ENCODE measurements at regions not wholly inside any gene's neighbourhood (a gene's known extent, or its start where the extent isn't known, plus 50 kb on each side); places are given as distances from the start of the nearest gene placed in this dataset.

DNA sequence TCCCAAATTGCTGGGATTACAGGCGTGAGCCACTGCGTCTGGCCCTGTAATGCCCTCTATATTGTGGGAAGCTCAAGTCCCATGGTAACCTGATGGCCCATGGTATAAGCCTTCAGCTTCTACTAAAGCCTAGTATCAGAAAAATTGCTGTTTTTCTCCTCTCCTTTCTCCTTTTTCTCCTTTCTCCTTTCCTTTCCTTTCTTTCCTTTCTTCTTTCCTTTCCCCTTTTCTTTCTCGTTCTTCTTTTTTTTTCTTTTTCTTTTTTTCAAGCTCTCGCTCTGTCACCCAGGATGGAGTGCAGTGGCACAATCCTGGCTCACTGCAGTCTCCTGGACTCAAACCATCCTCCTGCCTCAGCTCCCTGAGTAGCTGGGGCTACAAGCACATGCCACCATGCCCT lies 740.7 kb downstream of the FAM133A start:
- DNase-seq (ENCODE audit: insufficient read length, low spot score) = no peak
- no peak for TF ChIP-seq POLR2A (IDR thresholded peaks at IDR 0.05; ENCODE audit: low read depth, low read length)
- FAIRE-seq = no peak

- DNase-seq (ENCODE audit: insufficient read length, low spot score) (no peak), FAIRE-seq (no peak)
- no peak for TF ChIP-seq POLR2A (IDR thresholded peaks at IDR 0.05; ENCODE audit: low read depth, low read length)
These were observed 744.1 kb downstream of the FAM133A start for GRCh38 chrX:94418065-94418464.

- no peak for TF ChIP-seq POLR2A (IDR thresholded peaks at IDR 0.05; ENCODE audit: low read depth, low read length)
These were observed 750.5 kb downstream of the FAM133A start for GRCh38 chrX:94424456-94424855.

GRCh38 chrX:94430091-94430490 lies 756.1 kb downstream of the FAM133A start:
- no peak for DNase-seq (ENCODE audit: insufficient read length, low spot score)
- FAIRE-seq = no peak
- no peak for TF ChIP-seq POLR2A (IDR thresholded peaks at IDR 0.05; ENCODE audit: low read depth, low read length)

More at GRCh38 chrX:94424456-94424855, 750.5 kb downstream of the FAM133A start:
- DNase-seq (ENCODE audit: insufficient read length, low spot score) (no peak), FAIRE-seq (no peak)

DNA sequence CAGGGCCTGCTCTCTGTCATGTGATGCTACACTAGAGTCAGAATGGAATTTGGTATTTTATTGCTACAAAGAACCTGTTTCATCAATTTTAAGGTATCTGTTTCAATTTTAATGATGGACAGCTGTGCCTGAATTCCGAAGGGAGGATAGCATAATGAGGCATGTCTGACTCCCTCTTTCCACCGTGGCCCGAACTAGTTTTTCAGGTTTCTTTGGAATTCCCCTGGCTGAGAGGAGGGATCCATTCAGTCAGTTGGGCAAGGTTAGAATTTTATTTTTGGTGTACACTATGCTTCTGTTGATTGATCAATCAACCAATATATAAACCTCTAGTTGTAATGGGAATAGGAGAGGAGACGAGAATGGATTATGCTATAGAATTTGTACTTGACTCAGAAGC lies 761.8 kb downstream of the FAM133A start:
- FAIRE-seq (no peak), DNase-seq (ENCODE audit: insufficient read length, low spot score) (no peak)
- no peak for TF ChIP-seq POLR2A (IDR thresholded peaks at IDR 0.05; ENCODE audit: low read depth, low read length)

- FAIRE-seq (no peak), DNase-seq (ENCODE audit: insufficient read length, low spot score) (no peak)
- no peak for TF ChIP-seq POLR2A (IDR thresholded peaks at IDR 0.05; ENCODE audit: low read depth, low read length)
These were observed 780.2 kb downstream of the FAM133A start for GRCh38 chrX:94454159-94454558.

DNA sequence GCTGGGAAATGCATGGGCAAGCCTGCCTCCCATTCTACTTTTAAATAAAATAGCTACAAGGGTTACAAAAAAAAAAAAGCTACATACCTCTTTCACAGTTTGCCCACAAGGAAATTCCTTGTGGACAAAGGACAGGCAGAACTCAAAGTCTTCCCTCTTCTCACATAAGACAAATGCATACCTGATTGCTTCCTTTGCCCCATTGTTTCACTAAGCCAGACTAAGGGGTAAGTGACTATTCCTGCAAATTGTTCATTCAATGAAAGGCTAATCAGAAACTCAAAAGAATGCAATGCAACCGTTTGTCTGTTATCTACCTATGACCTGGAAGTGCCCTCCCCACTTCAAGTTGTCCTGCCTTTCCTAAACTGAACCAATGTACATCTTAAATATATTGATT lies 780.6 kb downstream of the FAM133A start:
- TF ChIP-seq POLR2A (IDR thresholded peaks at IDR 0.05; ENCODE audit: low read depth, low read length) = no peak
- FAIRE-seq (no peak), DNase-seq (ENCODE audit: insufficient read length, low spot score) (no peak)

DNA sequence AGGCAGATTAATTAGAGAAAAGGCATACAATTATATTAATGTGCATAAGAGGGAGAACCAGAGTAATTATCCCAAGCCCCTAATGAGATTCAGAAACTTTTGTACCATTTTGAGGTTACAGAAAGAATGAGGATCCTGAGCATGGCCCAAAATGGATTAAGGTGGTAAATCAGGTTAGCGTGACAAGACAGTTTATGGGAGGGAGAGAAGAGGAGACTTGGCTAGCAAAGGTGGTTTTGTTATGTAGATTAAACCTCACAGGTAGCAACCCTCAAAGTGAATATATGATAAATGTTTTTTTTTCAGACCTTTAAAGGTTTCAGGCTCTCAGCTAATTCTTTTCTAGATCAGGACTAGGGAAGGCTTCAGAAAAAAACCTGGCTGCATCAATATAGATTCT lies 781.8 kb downstream of the FAM133A start:
- DNase-seq (ENCODE audit: insufficient read length, low spot score) (no peak), FAIRE-seq (no peak)
- no peak for TF ChIP-seq POLR2A (IDR thresholded peaks at IDR 0.05; ENCODE audit: low read depth, low read length)

DNA sequence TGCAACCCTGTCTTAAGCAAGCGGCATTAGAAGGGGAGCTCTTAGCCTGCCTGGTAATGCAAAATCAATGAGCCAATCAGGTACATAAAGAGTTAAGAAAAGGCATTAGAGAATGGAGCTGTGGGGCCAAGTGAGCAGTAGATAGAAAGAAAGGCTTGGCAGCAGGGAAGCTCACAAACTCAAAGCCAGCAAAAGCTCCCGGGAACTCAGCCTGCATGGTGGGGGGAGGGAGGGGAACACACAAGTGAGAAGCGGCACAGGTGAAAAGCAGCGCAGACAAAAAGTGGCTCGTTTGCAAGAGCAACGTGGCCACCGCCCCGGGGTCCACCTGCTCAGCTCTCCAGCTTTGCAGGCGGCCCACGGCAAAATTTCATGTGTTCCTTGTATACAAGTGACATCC lies 818.5 kb downstream of the FAM133A start:
- FAIRE-seq (no peak), DNase-seq (ENCODE audit: insufficient read length, low spot score) (no peak)
- TF ChIP-seq POLR2A (IDR thresholded peaks at IDR 0.05; ENCODE audit: low read depth, low read length) = no peak

DNA sequence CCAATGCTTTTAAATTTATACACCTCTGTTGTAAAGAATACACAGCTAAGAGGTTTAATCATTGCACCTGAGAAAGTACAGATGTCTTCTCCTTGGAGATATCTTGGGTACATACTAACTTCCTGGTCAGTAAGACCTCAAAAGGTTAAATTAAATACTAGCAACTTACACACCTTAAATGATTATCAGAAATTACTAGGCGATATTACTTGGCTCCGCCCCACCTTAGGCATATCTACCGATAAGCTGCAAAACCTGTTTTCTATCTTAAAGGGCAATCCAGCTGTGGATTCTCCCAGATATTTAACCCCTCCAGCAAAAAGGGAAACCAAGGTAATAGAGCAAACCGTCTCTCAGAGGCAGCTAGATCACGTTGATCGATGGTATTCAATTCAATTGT lies 819.4 kb downstream of the FAM133A start:
- TF ChIP-seq POLR2A (IDR thresholded peaks at IDR 0.05; ENCODE audit: low read depth, low read length) = no peak
- no peak for FAIRE-seq
- DNase-seq (ENCODE audit: insufficient read length, low spot score) = no peak

DNA sequence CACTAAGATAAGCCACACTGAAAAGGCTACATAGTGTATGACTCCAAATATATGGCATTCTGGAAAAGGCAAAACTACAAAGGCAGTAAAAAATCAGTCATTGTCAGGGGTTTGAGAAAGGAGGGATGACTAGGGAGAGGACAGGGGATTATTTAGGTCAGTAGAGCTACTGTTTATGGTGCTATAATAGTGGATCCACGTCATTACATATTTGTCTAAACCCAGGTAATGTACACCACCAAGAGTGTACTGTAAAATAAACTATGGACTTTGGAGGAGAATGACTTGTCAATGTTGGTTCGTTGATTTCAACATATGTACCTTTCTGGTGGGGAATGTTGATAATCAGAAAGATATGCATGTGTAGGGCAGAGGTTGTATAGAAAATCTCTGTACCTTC lies 837.6 kb downstream of the FAM133A start:
- no peak for TF ChIP-seq POLR2A (IDR thresholded peaks at IDR 0.05; ENCODE audit: low read depth, low read length)
- DNase-seq (ENCODE audit: insufficient read length, low spot score) (no peak), FAIRE-seq (no peak)

DNA sequence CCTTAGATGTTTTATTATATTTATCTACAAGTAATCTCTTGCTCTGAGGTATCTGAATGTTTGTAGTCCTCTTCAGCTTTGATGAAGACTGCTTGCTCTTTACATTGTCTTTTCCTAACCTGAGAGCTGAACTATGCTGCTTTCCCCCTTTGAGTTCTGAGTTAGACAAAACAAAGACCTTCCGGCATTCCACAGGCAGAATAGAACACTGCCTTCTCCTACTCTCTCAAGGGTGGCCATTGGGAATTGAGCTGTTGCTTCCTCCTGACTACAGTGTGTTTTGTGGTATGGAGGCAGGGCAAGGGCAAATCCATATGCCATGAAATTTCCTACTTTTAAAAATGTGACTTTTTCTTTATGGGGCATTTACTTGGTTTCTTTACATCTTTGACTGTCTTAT lies 841.0 kb downstream of the FAM133A start:
- no peak for TF ChIP-seq POLR2A (IDR thresholded peaks at IDR 0.05; ENCODE audit: low read depth, low read length)
- DNase-seq (ENCODE audit: insufficient read length, low spot score) = no peak
- FAIRE-seq = no peak

DNA sequence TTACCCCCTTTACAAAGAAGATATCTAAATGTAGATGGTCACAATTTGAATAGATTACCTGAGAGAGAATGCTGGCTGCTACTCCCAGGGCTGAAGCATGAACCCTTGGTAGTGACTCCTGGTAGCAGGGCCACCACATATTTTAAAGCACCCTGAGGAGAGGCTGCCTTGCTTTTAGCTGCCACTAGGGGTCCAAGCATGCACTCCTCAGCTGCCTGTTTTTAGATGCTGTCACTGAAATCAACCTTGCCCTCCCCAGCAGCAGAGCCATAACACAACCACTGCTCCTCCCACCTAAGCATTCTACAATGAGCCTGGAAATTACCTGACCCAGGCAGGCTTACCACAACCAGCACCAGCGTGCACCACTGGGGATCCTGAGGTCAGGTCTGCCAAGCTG lies 850.9 kb downstream of the FAM133A start:
- DNase-seq (ENCODE audit: insufficient read length, low spot score) (no peak), FAIRE-seq (no peak)
- TF ChIP-seq POLR2A (IDR thresholded peaks at IDR 0.05; ENCODE audit: low read depth, low read length) = no peak

GRCh38 chrX:94545722-94546121 lies 871.7 kb downstream of the FAM133A start:
- TF ChIP-seq POLR2A (IDR thresholded peaks at IDR 0.05; ENCODE audit: low read depth, low read length) = no peak
- FAIRE-seq (no peak), DNase-seq (ENCODE audit: insufficient read length, low spot score) (no peak)

- FAIRE-seq (no peak), DNase-seq (ENCODE audit: insufficient read length, low spot score) (no peak)
- TF ChIP-seq POLR2A (IDR thresholded peaks at IDR 0.05; ENCODE audit: low read depth, low read length) = no peak
These were observed 877.8 kb downstream of the FAM133A start for GRCh38 chrX:94551831-94552230.

- TF ChIP-seq POLR2A (IDR thresholded peaks at IDR 0.05; ENCODE audit: low read depth, low read length) = no peak
- DNase-seq (ENCODE audit: insufficient read length, low spot score) = no peak
- no peak for FAIRE-seq
These were observed 886.9 kb downstream of the FAM133A start for GRCh38 chrX:94560930-94561329.

Data from H54 (cell line).